CD14-positive monocyte (primary cell): ENCODE measurements at regions not wholly inside any gene's neighbourhood (a gene's known extent, or its start where the extent isn't known, plus 50 kb on each side); places are given as distances from the start of the nearest gene placed in this dataset.
"Not testable (repeated sequence)": the region's sequence is repeated elsewhere in the genome, so short reads cannot be mapped to it uniquely, and the experiment has no call there.

Source experiments
- DNase-seq, 3 donors: peaks; one replicate each; pipeline ENCODE4 v3.0.0-alpha.2; 2011 to 2022
- H2AFZ ChIP-seq: 2 replicates; pipeline ENCODE4 v1.6.0; 2012; ENCODE audit warnings: mild to moderate bottlenecking, low read depth, low read length, inconsistent platforms; ENCODE audit not compliant: insufficient read depth, poor library complexity, severe bottlenecking
- H3K27ac ChIP-seq, 2 donors: 1 replicate in 1 of 2; 2 replicates in 1 of 2; pipeline ENCODE4 v1.5.1; 2012 to 2013; ENCODE audit warnings: low read length in 2 of 2, control low read depth in 1 of 2, inconsistent platforms in 1 of 2, low read depth in 1 of 2, mild to moderate bottlenecking in 1 of 2
- H3K27me3 ChIP-seq, 2 donors: one replicate each; pipeline versions ENCODE4 v1.6.0 to v1.6.1; 2011 to 2013; ENCODE audit warnings: low read length in 2 of 2; ENCODE audit not compliant: control insufficient read depth in 2 of 2, insufficient read depth in 2 of 2
- H3K36me3 ChIP-seq, 2 donors: replicated peaks in 1 of 2; 1 replicate in 1 of 2; 2 replicates in 1 of 2; pipeline versions ENCODE4 v1.5.1 to v1.6.1; 2012 to 2013; ENCODE audit warnings: low read length in 2 of 2, control low read depth in 1 of 2, inconsistent platforms in 1 of 2, mild to moderate bottlenecking in 1 of 2; ENCODE audit not compliant: insufficient read depth in 2 of 2, control insufficient read depth in 1 of 2
- H3K4me1 ChIP-seq, 2 donors: 1 replicate in 1 of 2; 2 replicates in 1 of 2; pipeline versions ENCODE4 v1.5.1 to v1.6.1; 2012 to 2013; ENCODE audit warnings: low read length in 2 of 2, control low read depth in 1 of 2, inconsistent platforms in 1 of 2, mild to moderate bottlenecking in 1 of 2, moderate library complexity in 1 of 2; ENCODE audit not compliant: insufficient read depth in 2 of 2, control insufficient read depth in 1 of 2
- H3K4me2 ChIP-seq: replicated peaks from 2 replicates; pipeline ENCODE3; 2012; ENCODE audit warnings: low read length, moderate library complexity, mild to moderate bottlenecking; ENCODE audit not compliant: poor library complexity, severe bottlenecking; ENCODE audit errors: extremely low read depth
- H3K4me3 ChIP-seq, 3 experiments: fragments of 200-600 bp in 1 of 3; sonication (generic) in 1 of 3; replicated peaks in 1 of 3; 1 replicate in 2 of 3; 2 replicates in 1 of 3; pipeline ENCODE4 v1.5.1; 2011 to 2013; ENCODE audit warnings: low read length in 3 of 3, mild to moderate bottlenecking in 3 of 3, control low read depth in 2 of 3, low read depth in 2 of 3, inconsistent platforms in 1 of 3, moderate library complexity in 1 of 3
- H3K79me2 ChIP-seq: 2 replicates; pipeline ENCODE4 v1.6.0; 2012; ENCODE audit warnings: mild to moderate bottlenecking, control low read depth, inconsistent platforms, low read length, moderate library complexity; ENCODE audit not compliant: insufficient read depth
- H3K9ac ChIP-seq: 2 replicates; pipeline ENCODE4 v1.6.0; 2017; ENCODE audit warnings: low read length, mild to moderate bottlenecking; ENCODE audit not compliant: insufficient read depth, poor library complexity, severe bottlenecking
- H3K9me3 ChIP-seq, 2 donors: replicated peaks in 1 of 2; 1 replicate in 1 of 2; 2 replicates in 1 of 2; pipeline versions ENCODE4 v1.5.1 to v1.6.1; 2012 to 2013; ENCODE audit warnings: low read length in 2 of 2, control low read depth in 1 of 2; ENCODE audit not compliant: control insufficient read depth in 1 of 2, insufficient read depth in 1 of 2
- H4K20me1 ChIP-seq: 2 replicates; pipeline ENCODE4 v1.6.0; 2012; ENCODE audit warnings: mild to moderate bottlenecking, low read length, control low read depth, moderate library complexity; ENCODE audit not compliant: insufficient read depth
- H3K27ac Mint-ChIP-seq, 7 donors: one replicate each; pipeline ENCODE4 v1.8.0; 2020; ENCODE audit warnings: mild to moderate bottlenecking in 7 of 7, mixed read lengths in 7 of 7, moderate library complexity in 6 of 7, inconsistent platforms in 2 of 7
- H3K27me3 Mint-ChIP-seq, 3 donors: one replicate each; pipeline ENCODE4 v1.8.0; 2021 to 2022; ENCODE audit warnings: low read depth in 3 of 3, mild to moderate bottlenecking in 3 of 3, mixed read lengths in 3 of 3, moderate library complexity in 3 of 3, inconsistent platforms in 1 of 3
- H3K36me3 Mint-ChIP-seq, 2 donors: one replicate each; pipeline ENCODE4 v1.8.0; 2020; ENCODE audit warnings: mixed read lengths in 2 of 2, inconsistent platforms in 1 of 2, mild to moderate bottlenecking in 1 of 2
- H3K4me1 Mint-ChIP-seq: one replicate; pipeline ENCODE4 v1.8.0; 2020; ENCODE audit warnings: mild to moderate bottlenecking, mixed read lengths
- H3K4me3 Mint-ChIP-seq, 2 donors: one replicate each; pipeline ENCODE4 v1.8.0; 2020; ENCODE audit warnings: mild to moderate bottlenecking in 2 of 2, mixed read lengths in 2 of 2, moderate library complexity in 1 of 2
- H3K9me3 Mint-ChIP-seq, 7 donors: one replicate each; pipeline ENCODE4 v1.8.0; 2020 to 2022; ENCODE audit warnings: mixed read lengths in 7 of 7, mild to moderate bottlenecking in 6 of 7, moderate library complexity in 6 of 7, inconsistent platforms in 2 of 7
- WGBS: methylation state at CpG from one replicate; pipeline ENCODE4 v1.1.5; 2013; ENCODE audit warnings: missing lambda C conversion rate; ENCODE audit not compliant: insufficient coverage; 5-methylcytosine and 5-hydroxymethylcytosine counted together
- intact Hi-C, 2 donors: fragments of 100-400 bp; cut with micrococcal nuclease; formaldehyde crosslinking; loops; one replicate each; pipeline versions ENCODE4 v1.15.0 to v1.15.1; 2023

DNA sequence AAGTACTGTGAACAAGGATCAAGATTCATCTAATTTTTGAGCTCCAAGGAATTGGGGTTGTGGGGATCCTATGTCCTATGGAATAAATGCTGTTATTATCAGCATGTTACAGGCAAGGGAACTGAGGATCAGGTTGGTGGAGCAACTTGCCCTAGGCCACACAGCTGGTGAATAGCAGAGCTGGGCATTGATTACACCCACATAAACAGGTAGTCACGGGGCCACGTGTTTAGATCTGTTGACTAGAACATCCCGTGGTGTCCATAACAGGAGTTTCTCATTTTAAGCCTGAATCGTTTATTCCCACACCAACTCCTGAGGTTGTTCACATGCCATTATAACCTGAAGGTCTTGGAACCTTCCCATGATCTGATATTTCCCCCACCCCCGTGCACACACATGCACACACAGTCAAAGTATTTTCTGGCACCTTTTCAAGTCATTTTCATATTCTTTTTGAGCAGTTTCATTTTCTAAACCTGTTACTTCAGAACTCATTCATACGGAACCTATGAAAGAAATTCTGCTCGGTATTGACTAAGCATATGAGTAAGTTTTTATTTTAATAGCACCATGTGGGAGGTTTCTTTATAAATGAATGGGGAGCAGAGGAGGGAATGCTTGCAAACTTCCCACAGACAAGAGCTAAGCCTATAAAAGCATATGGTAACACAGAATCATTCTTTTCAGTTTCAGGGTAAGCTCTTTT lies 338.1 kb downstream of the ANAPC1 start:
- H3K4me1 Mint-ChIP-seq, H3K27me3 Mint-ChIP-seq, H3K4me3 ChIP-seq, H3K4me3 Mint-ChIP-seq, intact Hi-C loops, H4K20me1 ChIP-seq, H2AFZ ChIP-seq, H3K9me3 Mint-ChIP-seq, H3K27me3 ChIP-seq, H3K36me3 ChIP-seq, H3K9me3 ChIP-seq, H3K9ac ChIP-seq, DNase-seq, H3K36me3 Mint-ChIP-seq, H3K27ac Mint-ChIP-seq, H3K79me2 ChIP-seq, H3K4me1 ChIP-seq, H3K4me2 ChIP-seq, H3K27ac ChIP-seq: not testable (repeated sequence)
- no CpG with 5 or more reads among the region's 7 CpGs for WGBS

DNA sequence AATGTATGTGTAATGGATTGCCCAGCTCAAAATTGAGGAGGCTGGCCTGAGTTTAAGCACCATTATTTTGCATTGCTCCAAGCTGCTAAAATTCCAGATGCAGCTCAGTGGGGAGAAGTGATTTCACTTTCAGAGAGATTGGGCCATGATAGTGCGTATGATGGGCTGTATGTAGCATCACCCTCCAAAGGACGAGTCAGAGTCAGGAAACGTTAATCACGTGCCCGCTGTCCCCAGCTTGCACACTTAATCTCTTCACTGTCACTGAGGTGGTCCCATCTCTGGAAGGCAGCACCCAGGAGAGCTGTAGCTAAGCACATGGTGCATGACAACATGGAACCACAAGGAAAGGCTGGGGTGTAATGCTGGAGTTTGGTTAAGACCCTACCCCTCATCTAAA lies 337.4 kb downstream of the ANAPC1 start:
- no CpG with 5 or more reads among the region's 5 CpGs for WGBS

DNA sequence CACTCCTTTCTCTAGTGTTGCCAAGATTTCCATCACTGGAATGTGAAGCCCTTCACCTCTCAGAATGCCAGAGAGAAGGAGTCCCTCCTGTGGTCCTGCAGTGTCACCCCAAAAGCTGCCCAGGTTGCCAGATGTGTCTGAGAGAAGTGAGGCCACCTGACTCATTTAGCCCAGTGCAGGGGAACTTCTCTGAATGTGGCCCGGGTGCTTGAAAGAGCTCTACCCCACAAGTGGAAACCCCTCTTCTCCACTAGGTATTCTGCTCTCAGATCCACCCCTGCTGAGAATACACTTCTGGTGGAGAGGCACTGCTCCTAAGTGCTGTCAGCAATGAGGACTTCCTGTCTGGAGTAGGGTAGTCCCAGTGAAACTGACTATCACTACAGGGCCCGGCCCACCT lies 334.8 kb downstream of the ANAPC1 start:
- H3K9me3 ChIP-seq, H3K27ac Mint-ChIP-seq, H3K4me2 ChIP-seq, H3K36me3 ChIP-seq, intact Hi-C loops, H4K20me1 ChIP-seq, H3K9me3 Mint-ChIP-seq, H3K4me1 ChIP-seq, H3K4me1 Mint-ChIP-seq, H3K4me3 Mint-ChIP-seq, DNase-seq, H2AFZ ChIP-seq, H3K27me3 Mint-ChIP-seq, H3K36me3 Mint-ChIP-seq, H3K27me3 ChIP-seq, H3K4me3 ChIP-seq, H3K9ac ChIP-seq, H3K27ac ChIP-seq, H3K79me2 ChIP-seq: not testable (repeated sequence)
- WGBS = no CpG with 5 or more reads among the region's 2 CpGs

More for the DNA sequence above, 337.4 kb downstream of the ANAPC1 start:
- H3K4me3 Mint-ChIP-seq, H3K9me3 ChIP-seq, DNase-seq, H3K27me3 ChIP-seq, H3K79me2 ChIP-seq, H3K36me3 Mint-ChIP-seq, intact Hi-C loops, H3K4me1 Mint-ChIP-seq, H3K36me3 ChIP-seq, H3K27ac ChIP-seq, H2AFZ ChIP-seq, H3K27me3 Mint-ChIP-seq, H4K20me1 ChIP-seq, H3K4me2 ChIP-seq, H3K4me3 ChIP-seq, H3K9ac ChIP-seq, H3K4me1 ChIP-seq, H3K9me3 Mint-ChIP-seq: not testable (repeated sequence)
- peak overlapping the region in 1 of 7 donors; percentile 63 for H3K27ac Mint-ChIP-seq

DNA sequence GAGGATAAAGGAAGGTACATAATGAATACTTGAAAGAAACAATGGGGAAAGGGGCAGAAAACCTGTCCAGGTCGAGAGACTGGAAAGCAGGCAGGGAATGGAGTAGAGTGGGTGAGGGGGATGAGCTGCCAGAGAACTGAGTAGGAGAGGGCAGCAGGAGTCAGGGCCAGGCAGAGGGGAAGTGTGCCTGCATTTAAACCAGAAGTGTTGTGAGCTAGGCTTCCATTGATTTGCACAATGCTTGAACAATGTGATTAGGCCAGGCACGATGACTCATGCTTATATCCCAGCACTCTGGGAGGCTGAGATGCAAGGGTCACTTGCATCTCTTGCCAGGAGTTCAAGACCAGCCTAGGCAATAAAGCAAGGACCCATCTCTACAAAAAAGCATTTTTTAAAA lies 332.6 kb downstream of the ANAPC1 start:
- intact Hi-C loops, H3K4me1 Mint-ChIP-seq, H3K4me3 ChIP-seq, H3K4me2 ChIP-seq, H3K27me3 ChIP-seq, H3K9ac ChIP-seq, H3K36me3 ChIP-seq, H3K27me3 Mint-ChIP-seq, DNase-seq, H2AFZ ChIP-seq, H3K4me3 Mint-ChIP-seq, H3K9me3 ChIP-seq, H3K27ac ChIP-seq, H3K4me1 ChIP-seq, H3K9me3 Mint-ChIP-seq, H3K36me3 Mint-ChIP-seq, H4K20me1 ChIP-seq, H3K79me2 ChIP-seq: not testable (repeated sequence)
- WGBS = no CpG with 5 or more reads among the region's 2 CpGs
- peak overlapping the region in 2 of 7 donors; percentile 21 to 87 for H3K27ac Mint-ChIP-seq
